Left ventricle myocardium inferior (tissue), 1 donor: ENCODE measurements at regions not wholly inside any gene's neighbourhood (a gene's known extent, or its start where the extent isn't known, plus 50 kb on each side); places are given as distances from the start of the nearest gene placed in this dataset.

Source experiments
- DNase-seq: peaks from one replicate; pipeline ENCODE4 v3.0.0-alpha.2; 2020
- H3K27ac ChIP-seq: fragments of 200-600 bp; replicated peaks from 2 replicates; pipeline ENCODE4 v1.8.0; 2021
- H3K27me3 ChIP-seq: fragments of 200-600 bp; 2 replicates; pipeline ENCODE4 v1.8.0; 2021; ENCODE audit warnings: low read depth
- H3K36me3 ChIP-seq: fragments of 200-600 bp; 2 replicates; pipeline ENCODE4 v1.8.0; 2021
- H3K4me1 ChIP-seq: fragments of 200-600 bp; 2 replicates; pipeline ENCODE4 v1.8.0; 2021
- H3K4me3 ChIP-seq: fragments of 200-600 bp; 2 replicates; pipeline ENCODE4 v1.8.0; 2021; ENCODE audit warnings: mild to moderate bottlenecking, moderate library complexity
- H3K9me3 ChIP-seq: fragments of 200-600 bp; replicated peaks from 2 replicates; pipeline ENCODE4 v1.8.0; 2021
- CTCF ChIP-seq: fragments of 200-600 bp; IDR thresholded peaks from 2 replicates; pipeline ENCODE4 v1.8.0; 2021; ENCODE audit warnings: antibody characterized with exemption, mild to moderate bottlenecking, borderline replicate concordance
- intact Hi-C: fragments of 100-400 bp; cut with micrococcal nuclease; formaldehyde crosslinking; loops from one replicate; pipeline ENCODE4 v1.11.0; 2022
- donor health status: DM: no; HTN: yes; CAD: no; lungs with severe emphysema.

DNA sequence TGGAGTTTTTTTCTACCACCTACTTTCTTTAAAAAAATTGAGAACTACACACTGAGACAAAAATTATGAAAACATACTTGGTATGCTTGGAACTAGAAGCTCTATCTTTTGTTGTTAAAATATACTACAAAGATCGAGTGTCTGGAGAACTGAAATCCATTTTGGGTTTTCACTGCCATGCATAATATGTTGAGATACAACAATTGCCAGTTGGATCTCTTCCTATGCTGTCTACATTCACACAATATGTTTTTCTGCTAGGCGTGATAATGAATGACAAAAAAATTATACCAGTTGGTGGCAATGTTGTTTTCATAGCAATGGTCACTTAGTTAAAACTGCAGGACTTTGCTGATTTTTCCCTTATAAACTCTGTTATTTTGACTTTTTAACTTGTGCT is 605.4 kb upstream of the LCORL start:
- H3K36me3 ChIP-seq: no peaks in the 10 kb centered on the region
- intact Hi-C loops: no loop called here
- peaks cover 11% of the 10 kb centered on the region for H3K9me3 ChIP-seq
- no peak for DNase-seq
- H3K27me3 ChIP-seq: no peaks in the 10 kb centered on the region
- no peaks in the 10 kb centered on the region for H3K4me1 ChIP-seq
- H3K4me3 ChIP-seq: no peak overlapping the region
- no peak overlapping the region for H3K27ac ChIP-seq
- no peak for TF ChIP-seq CTCF

- H3K27ac ChIP-seq: no peak overlapping the region
- peaks cover 11% of the 10 kb centered on the region for H3K9me3 ChIP-seq
- TF ChIP-seq CTCF: no peak
- DNase-seq: no peak
- H3K36me3 ChIP-seq: no peaks in the 10 kb centered on the region
- H3K27me3 ChIP-seq: peaks cover 4% of the 10 kb centered on the region
- no peaks in the 10 kb centered on the region for H3K4me1 ChIP-seq
- no peak overlapping the region for H3K4me3 ChIP-seq
- intact Hi-C loops: no loop called here
Observed at GRCh38 chr4:18626366-18626765, 604.8 kb upstream of the LCORL start.

GRCh38 chr4:18621186-18621585 is 599.6 kb upstream of the LCORL start:
- H3K4me3 ChIP-seq: no peak overlapping the region
- intact Hi-C loops: no loop called here
- TF ChIP-seq CTCF: no peak
- no peaks in the 10 kb centered on the region for H3K4me1 ChIP-seq
- H3K27ac ChIP-seq: no peak overlapping the region
- peaks cover 4% of the 10 kb centered on the region for H3K27me3 ChIP-seq
- H3K36me3 ChIP-seq: no peaks in the 10 kb centered on the region
- no peak for DNase-seq
- H3K9me3 ChIP-seq: no peaks in the 10 kb centered on the region

GRCh38 chr4:18616720-18617119 is 595.2 kb upstream of the LCORL start:
- no peak overlapping the region for H3K4me3 ChIP-seq
- H3K27me3 ChIP-seq: peaks cover 2% of the 10 kb centered on the region
- H3K9me3 ChIP-seq: no peaks in the 10 kb centered on the region
- H3K4me1 ChIP-seq: no peaks in the 10 kb centered on the region
- TF ChIP-seq CTCF: no peak
- no peaks in the 10 kb centered on the region for H3K36me3 ChIP-seq
- no peak overlapping the region for H3K27ac ChIP-seq
- intact Hi-C loops: no loop called here
- no peak for DNase-seq

DNA sequence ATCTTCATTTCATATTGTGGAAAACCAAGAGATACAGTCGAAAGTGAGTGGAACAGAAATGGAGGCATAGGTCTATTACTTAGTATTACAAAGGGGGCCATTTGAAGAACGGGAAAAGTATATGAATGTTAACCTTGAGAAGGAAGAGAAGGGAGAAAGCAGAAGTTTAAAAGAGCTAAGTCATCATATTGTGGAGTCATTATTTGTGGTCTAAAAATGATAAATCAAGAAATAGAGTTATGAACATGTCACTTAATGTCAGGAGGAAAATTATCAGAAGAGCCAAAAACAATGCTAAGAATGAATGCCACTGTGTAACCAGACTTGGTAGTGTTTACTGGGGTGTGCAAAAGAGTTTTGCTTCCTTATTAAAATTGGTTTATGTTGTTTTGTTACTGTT is 589.5 kb upstream of the LCORL start:
- no peak overlapping the region for H3K4me3 ChIP-seq
- H3K27ac ChIP-seq: no peak overlapping the region
- H3K9me3 ChIP-seq: no peaks in the 10 kb centered on the region
- H3K27me3 ChIP-seq: peaks cover 6% of the 10 kb centered on the region
- TF ChIP-seq CTCF: no peak
- no peaks in the 10 kb centered on the region for H3K4me1 ChIP-seq
- no peaks in the 10 kb centered on the region for H3K36me3 ChIP-seq
- DNase-seq: no peak
- intact Hi-C loops: no loop called here
